ENCODE measurements at regions not wholly inside any gene's neighbourhood (a gene's known extent, or its start where the extent isn't known, plus 50 kb on each side); places are given as distances from the start of the nearest gene placed in this dataset.

DNA sequence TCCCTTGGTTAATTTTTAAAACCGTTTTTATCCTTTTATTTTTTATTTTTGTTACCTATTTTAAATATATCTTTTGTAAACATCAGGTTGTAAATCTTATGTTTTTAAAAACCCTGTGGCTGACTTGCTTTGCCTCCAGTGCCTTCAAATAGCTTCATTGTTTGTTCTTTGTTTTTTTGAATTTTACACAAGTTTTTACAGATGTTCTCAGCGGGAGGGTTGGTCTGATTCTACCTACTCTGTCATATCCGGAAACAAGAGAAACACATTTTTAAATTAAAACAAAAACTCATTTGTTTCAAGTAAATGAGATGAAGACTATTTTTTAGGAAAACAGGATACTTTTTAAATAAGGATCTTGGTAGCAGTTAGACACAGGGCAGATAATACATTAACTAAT lies 129.0 kb upstream of the THRB start:
- Histone ChIP-seq H3K27ac (no peak overlapping the region), H3K36me3 (no peaks in the 10 kb centered on the region), H3K4me1 (no peaks in the 10 kb centered on the region), H3K9me3 (no peaks in the 10 kb centered on the region), H3K4me3 (no peak overlapping the region), H3K27me3 (no peaks in the 10 kb centered on the region)
- 80 to 85% methylated on average over 3 of the region's 3 CpGs for WGBS, 2 donors
- no peak for DNase-seq
- TF ChIP-seq POLR2A (IDR thresholded peaks at IDR 0.05), result no peak
- TF ChIP-seq, protein P1, sequence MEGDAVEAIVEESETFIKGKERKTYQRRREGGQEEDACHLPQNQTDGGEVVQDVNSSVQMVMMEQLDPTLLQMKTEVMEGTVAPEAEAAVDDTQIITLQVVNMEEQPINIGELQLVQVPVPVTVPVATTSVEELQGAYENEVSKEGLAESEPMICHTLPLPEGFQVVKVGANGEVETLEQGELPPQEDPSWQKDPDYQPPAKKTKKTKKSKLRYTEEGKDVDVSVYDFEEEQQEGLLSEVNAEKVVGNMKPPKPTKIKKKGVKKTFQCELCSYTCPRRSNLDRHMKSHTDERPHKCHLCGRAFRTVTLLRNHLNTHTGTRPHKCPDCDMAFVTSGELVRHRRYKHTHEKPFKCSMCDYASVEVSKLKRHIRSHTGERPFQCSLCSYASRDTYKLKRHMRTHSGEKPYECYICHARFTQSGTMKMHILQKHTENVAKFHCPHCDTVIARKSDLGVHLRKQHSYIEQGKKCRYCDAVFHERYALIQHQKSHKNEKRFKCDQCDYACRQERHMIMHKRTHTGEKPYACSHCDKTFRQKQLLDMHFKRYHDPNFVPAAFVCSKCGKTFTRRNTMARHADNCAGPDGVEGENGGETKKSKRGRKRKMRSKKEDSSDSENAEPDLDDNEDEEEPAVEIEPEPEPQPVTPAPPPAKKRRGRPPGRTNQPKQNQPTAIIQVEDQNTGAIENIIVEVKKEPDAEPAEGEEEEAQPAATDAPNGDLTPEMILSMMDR (IDR thresholded peaks at IDR 0.05), result no peak
- intact Hi-C loops (cut with DNase I), result no loop called here

DNA sequence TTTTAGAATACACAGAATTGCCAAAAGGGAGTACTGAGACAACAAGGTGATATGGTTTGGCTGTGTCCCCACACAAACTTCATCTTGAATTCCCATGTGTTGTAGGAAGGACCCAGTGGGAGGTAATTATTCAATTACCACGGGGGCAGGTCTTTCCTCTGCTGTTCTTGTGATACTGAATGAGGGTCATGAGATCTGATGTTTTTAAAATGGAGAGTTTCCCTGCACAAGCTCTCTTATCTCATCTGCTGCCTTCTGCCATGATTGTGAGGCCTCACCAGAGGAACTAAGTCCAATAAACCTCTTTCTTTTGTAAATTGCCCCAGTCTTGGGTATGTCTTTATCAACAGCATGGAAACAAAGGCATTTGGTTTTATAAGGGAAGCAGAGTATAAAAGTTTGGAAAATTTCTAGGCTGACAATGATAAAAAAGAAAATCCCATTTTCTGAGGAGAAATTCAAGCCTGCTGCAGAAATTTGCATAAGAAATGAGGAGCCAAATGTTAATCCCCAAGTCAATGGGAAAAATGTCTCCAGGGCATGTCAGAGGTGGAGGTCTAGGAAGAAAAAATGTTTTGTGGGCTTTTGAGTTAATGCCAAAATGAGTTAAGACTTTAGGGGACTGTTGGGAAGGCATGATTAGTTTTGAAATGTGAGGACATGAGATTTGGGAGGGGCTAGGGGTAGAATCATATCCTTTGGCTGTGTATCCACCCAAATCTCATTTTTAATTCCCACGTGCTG lies 130.5 kb upstream of the THRB start:
- H3K36me3 ChIP-seq, result no peaks in the 10 kb centered on the region
- H3K27ac ChIP-seq, result no peak overlapping the region
- TF ChIP-seq POLR2A (IDR thresholded peaks at IDR 0.05), result no peak
- TF ChIP-seq, protein P1 (IDR thresholded peaks at IDR 0.05), result no peak
- H3K4me3 ChIP-seq, result no peak overlapping the region
- WGBS, 2 donors, result 32 to 44% methylated on average over 2 of the region's 2 CpGs
- no peaks in the 10 kb centered on the region for H3K27me3 ChIP-seq
- H3K4me1 ChIP-seq, result no peaks in the 10 kb centered on the region
- intact Hi-C loops (cut with DNase I), result no loop called here
- no peak for DNase-seq
- H3K9me3 ChIP-seq, result no peaks in the 10 kb centered on the region

DNA sequence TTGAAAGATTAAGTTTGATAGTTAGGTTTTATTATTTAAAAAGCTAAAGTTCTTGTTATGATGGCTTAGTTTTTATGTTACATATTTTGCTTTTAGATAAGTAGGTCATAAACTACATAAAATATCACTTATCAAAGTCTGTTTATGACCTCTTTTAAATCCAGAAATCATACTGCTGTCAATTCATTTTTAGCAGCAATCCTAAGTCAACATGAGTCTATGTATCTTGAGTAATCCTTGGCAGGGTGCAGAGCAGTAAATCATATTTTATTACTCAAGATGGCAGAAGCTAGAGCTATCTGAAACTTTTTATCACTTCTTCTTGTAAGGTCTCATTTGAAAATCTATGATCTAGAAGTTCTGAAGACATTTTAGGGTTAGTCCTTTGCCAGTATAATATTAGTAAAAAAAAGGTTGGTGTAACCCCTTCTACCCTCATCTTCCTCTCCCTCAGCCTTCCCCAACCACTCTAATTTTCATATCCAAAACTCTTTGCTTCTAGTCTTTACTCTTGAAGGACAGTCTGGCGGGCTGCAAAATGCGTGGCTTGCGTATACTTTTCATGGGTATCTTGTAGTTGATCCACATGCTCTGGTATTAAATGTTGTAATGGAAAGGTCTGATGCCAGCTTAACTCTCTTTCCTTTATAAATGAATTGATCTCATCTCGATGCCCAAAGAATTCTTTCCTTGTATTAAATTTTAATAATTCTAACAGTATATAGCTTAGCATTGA lies 134.0 kb upstream of the THRB start:
- TF ChIP-seq POLR2A (IDR thresholded peaks at IDR 0.05), result no peak
- TF ChIP-seq, protein P1 (IDR thresholded peaks at IDR 0.05), result no peak
- DNase-seq, result no peak
- no peaks in the 10 kb centered on the region for H3K36me3 ChIP-seq
- H3K4me1 ChIP-seq, result no peaks in the 10 kb centered on the region
- 92 to 93% methylated on average over 4 of the region's 4 CpGs for WGBS, 2 donors
- H3K27me3 ChIP-seq, result no peaks in the 10 kb centered on the region
- H3K4me3 ChIP-seq, result no peak overlapping the region
- H3K9me3 ChIP-seq, result no peaks in the 10 kb centered on the region
- intact Hi-C loops (cut with DNase I), result no loop called here
- H3K27ac ChIP-seq, result no peak overlapping the region

DNA sequence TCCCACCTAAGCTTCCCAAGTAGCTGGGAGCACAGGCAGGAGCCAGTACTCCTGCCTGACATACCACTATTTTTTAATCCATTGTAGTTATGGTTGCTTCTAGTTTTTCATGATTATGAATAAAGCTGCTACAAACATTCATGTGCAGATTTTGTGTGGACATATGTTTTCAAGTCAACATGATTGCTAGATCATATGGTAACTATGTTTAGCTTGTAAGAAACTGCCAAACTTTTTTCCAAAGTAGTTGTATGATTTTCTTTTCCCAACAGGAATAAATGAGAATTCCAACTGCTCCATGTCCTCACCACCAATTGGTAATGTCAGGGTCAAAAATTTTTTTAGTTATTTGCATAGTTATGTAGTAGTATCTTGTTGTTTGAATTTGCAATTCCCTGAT lies 136.8 kb upstream of the THRB start:
- Histone ChIP-seq H3K27me3 (no peaks in the 10 kb centered on the region), H3K27ac (no peak overlapping the region), H3K4me1 (no peaks in the 10 kb centered on the region), H3K9me3 (no peaks in the 10 kb centered on the region), H3K4me3 (no peak overlapping the region), H3K36me3 (no peaks in the 10 kb centered on the region)
- DNase-seq, result no peak
- no peak for TF ChIP-seq POLR2A (IDR thresholded peaks at IDR 0.05)
- TF ChIP-seq, protein P1 (IDR thresholded peaks at IDR 0.05), result no peak
- intact Hi-C loops (cut with DNase I), result loop anchor here (10.0 kb wide), 1 partner anchor 367 kb away; no protein-coding TSS in a partner anchor

DNA sequence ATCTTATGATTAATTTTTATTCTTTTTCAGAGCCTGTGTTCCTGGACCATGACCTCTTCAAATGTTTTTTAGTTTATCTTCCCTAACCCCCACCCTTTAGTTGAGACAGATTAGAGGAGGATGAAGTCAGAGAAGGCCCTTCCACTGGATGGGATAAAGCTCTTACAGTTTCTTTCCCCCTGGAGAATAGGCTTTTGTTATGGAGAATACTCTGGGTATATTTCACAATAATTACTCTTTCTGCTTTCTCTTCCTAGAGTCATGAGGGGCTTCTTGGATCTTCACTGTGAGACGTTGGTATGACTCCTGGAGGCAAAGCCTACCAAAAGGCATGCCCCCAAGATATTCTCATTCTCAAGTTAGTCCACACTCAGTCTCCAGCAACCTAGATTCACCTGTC lies 144.4 kb upstream of the THRB start:
- no peaks in the 10 kb centered on the region for H3K27me3 ChIP-seq
- no peak overlapping the region for H3K27ac ChIP-seq
- H3K9me3 ChIP-seq, result no peaks in the 10 kb centered on the region
- 88 to 100% methylated on average over 1 of the region's 1 CpG for WGBS, 2 donors
- H3K36me3 ChIP-seq, result no peaks in the 10 kb centered on the region
- H3K4me3 ChIP-seq, result no peak overlapping the region
- no peak for DNase-seq
- peaks cover 0 to 9% (median 0%) of the 10 kb centered on the region in 3 donors for H3K4me1 ChIP-seq
- intact Hi-C loops (cut with DNase I), result loop anchor here (10.0 kb wide), 1 partner anchor 374 kb away; no protein-coding TSS in a partner anchor
- no peak for TF ChIP-seq POLR2A (IDR thresholded peaks at IDR 0.05)
- TF ChIP-seq, protein P1 (IDR thresholded peaks at IDR 0.05), result no peak
